GM18861 (cell line): ENCODE measurements at regions not wholly inside any gene's neighbourhood (a gene's known extent, or its start where the extent isn't known, plus 50 kb on each side); places are given as distances from the start of the nearest gene placed in this dataset.

ENCODE experiments used
- ATAC-seq: cut with Tn5 transposase; IDR thresholded peaks from one replicate; pipeline ENCODE4 v1.9.1; 2021; ENCODE audit not compliant: unreplicated experiment

DNA sequence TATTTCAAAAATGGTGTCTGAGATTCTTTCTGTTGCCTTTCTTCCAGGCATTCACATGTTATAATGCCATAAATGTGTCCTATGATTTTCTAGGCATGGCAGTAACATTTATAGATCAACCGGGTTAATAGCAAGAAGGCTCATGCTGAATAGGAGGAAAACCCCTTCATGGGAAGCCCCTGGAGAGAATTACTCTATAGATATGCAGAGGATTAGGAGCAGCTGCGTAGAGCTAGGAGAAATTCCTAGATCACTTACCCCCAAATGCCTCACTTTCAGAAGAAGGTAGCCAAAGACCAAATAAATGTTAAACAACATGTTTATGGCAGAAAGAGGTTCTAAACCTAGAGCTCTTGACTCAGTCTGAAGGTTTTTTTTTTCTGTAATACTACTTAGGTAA is 153.4 kb upstream of the CTNNA2 start:
- ATAC-seq = no peak

DNA sequence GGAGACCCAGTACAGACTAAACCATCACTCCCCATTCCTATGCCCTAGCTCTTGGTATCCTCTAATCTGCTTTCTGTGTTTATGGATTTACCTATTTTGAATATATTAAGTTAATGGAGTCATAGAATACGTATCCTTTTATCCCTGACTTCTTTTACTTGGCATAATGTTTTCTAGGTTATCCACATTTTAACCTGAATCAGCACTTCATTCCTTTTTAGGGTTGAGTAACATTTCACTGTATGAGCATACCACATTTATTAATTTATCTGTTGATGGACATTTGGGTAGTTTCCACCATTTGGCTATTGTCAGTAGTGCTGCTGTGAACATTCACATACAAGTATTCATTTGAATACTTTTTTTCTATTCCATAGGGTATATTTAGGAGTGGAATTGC is 157.3 kb upstream of the CTNNA2 start:
- no peak for ATAC-seq

DNA sequence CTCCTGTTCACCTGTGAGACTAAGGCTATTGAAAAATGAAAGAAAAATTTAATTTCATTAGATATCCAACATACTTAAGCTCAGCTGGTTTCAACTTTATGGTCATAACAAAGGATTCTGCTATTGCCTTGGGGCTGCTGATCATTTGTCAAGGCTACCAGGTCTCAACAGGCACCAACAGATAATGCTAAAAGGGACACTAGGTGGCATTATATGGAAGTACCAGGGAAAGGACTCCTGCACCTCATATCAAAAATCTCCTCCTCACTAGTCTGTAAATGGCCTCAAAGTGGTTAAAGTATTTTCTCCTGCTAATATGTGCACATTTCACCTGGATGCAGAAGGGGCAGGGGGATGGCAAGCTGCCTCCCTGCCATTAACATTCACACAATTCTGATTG is 167.9 kb upstream of the REG3A start:
- no peak for ATAC-seq

DNA sequence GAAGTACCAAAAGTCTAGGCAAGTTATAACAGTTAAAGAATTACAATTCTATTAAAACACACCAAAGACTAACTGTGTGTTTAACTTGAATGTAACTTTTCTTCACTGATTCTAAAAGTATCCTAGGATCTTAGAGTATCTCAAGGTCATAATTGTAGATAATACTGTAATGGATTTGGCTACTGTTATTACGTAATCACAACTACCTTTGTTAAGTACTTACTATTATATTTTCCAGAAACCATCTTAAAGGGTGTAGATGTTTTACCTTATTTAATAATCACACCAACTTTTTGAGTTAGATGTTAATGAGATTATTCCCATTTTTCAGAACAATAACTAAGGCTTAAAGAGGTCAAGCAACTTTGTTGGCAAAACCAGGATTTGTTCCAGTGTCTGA is 161.3 kb upstream of the REG3A start:
- no peak for ATAC-seq

DNA sequence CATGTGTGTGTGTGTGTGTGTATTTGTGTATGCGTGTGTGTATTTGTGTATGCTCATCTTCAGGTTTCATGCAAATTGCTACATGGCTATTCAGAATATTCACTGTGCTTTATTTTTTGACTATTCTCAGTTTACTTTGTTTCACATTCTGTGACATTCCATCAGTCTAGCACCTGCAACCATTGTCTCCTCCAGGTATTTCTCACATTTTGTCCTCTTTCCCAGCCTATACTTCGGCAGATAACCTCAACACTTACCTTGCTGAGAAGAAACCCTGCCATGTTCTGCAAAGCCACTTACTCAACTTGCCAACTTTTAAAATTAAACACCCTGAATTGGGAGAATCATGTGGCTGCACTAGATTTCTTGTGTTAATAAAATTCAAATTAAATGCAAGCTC is 135.4 kb upstream of the REG3A start:
- no peak for ATAC-seq

DNA sequence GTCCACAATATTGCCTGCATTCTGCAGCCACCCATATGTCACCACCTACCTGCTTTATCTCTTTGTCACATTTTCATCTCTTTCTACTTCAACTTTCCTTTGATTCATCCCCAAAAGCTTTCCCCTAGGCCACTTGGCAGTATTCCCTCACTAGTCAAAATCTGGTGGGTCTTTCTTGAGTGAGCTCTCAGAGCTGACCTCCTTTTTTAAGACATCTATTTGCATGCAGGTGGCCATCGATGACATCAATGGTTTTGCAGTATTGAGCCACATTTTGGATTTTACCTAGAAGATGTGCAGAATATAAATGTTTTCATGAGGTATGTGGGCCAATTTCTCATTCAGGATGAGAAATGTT is 133.4 kb upstream of the REG3A start:
- no peak for ATAC-seq

DNA sequence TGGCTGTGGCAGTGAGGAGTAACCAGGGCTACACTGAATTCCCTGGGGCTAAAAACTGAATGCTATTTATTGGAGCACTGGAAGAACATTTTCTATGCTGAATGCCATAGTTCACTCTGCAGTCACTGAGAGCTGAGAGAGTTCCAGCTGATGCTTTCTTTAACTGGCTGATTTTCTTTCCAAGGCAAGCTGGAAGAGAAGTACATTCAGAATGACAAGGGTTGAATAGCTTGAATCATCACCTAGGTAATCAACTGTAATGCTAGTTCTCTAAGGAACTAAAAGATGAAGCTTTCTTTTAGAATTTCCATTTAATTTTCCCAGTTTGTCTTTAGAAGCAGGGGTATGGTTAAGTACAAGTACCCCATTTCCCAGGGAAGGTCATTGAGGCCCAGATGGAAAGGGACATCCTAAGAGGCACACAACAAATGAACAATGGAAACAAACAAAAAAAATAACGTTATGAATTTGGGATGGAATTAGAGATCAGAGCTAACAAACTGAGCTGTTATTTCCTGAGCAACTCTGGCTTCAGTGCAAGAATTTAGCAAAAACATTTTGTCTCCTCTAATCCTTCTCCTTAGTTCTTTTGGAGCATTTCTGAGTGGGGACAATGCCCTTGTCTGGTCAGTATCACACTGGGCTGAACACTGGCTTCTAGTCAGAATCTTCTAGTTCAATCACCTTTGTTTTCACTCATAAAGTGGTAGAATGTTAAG is 132.8 kb upstream of the REG3A start:
- ATAC-seq = no peak

DNA sequence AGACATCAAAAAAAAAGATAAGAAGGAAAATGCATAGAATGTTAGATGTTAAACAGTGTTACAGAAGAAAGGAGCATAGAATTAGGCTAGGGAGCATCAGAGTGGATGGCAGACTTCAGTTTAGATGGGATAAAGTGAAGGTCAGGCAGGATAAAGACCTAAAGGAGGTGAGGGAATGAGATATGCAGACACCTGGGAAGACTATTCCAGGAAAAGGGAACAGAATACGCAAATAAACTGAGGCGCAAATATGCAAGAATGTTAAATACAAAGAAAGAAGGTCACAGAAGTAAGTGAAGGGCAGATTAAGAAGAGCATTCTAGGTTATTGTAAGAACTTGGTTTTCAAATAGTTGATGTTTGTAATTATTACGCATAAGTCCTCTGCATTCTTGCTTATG is 116.3 kb upstream of the REG3A start:
- ATAC-seq = no peak

DNA sequence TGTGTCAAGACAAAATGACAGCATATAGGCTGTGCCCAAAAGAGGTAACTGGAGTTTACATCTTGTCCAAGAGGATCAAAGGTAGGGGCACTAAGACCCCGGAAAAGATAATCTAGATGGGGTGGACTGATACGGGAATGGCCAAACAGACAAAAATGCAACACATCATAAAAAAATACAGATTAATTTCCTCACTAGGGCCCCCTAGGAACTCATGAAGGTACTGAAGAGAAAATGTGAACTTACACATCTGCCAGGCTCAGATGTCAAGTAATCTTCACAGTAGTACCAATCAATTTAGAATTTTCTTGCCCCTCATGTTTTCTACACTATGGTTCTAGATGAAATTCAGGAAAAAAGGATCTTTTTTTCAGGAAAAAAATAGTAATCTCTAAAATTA is 115.6 kb upstream of the REG3A start:
- ATAC-seq = no peak

DNA sequence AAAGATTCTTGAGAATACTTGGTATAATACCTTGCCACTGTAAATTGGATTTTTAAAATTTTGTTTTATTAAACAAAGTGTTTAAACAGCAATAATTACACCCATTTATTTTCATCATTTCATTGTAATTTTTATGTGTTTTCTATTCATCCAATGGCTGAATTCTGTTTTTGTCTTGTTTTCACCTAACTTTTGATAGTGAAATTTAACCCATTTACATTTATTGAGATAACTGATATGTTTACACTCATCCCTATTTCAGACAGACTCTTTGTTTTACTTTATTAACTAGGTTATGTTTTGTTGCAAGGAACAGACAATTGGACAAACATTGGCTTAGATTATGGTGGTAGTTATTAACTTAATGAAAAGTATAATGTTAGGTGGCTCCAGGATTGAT is 113.1 kb upstream of the REG3A start:
- ATAC-seq = no peak

DNA sequence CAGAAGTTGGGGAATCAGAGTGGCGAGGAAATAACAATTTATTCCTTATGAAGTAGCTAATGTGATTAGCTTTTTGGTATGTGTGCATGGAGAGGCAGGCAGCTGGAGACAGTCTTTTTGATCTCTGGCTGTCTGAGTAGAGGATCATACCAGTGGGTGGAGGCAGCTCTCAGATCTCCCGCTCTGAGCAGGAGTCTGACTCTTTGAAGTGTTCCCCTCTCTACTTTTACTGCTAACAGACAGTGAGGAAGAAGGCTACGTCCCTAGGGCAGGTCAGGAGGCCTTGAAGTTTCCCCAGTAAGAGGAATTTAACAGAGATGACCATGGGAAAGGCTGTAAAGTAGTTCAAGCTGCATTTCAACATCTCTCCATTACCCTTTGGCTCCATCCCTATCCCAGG is 111.9 kb upstream of the REG3A start:
- no peak for ATAC-seq

DNA sequence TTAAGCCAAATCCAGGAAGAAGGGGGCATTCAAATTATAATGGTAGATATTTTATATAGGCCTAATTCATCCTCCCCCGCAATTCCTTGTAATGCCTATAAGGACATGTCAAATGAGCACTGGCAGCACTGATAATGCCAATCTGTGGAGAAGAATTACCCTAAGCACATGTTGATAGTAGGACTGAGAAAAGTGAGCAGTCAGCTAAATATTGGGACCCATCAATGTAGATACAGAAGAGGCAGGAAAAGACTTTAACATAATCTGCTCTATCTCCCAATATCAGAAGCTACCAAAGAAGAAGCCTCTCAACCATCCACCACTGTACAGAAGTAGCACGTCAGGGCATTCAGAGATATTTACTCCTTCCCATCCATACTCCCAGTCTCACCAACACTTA is 101.3 kb upstream of the REG3A start:
- no peak for ATAC-seq

DNA sequence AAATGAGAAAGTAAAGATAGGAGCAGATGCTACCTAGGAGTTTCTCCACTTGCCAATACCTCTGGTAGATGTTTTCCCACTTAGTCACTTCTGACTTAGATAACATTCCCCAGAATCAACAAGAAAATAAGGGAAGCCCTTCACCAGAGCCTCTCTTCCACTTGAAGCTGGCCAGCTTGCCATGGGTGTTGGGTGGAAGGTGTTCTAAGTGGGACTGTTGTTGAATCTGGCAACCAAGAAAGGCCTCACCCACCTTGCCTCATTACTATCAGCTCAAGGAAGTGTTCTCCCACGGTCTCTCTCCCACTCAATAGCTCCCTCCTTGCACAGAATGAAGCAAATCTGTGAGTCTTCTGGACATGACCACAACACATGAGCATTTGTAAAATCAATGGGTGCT is 100.4 kb upstream of the REG3A start:
- ATAC-seq = no peak

DNA sequence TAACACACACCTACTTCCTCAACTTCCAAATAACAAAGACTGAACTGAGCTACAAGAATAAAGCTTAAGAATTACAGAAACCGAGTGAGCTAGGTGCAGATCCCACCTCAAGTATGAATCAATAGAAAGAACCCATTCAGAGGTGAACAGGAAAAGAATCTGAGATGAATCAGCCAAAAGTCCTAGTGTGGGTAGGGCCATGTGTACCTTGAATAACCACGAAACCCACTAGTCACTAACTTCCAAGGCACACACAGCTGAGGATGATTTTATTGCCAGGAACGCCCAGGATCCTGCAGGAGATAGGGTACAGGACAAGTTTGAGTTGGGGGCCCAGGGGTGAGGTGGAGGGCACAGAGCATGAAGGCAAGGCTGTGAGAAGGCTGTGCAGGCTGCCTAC is 99.7 kb upstream of the REG3A start:
- ATAC-seq = no peak

DNA sequence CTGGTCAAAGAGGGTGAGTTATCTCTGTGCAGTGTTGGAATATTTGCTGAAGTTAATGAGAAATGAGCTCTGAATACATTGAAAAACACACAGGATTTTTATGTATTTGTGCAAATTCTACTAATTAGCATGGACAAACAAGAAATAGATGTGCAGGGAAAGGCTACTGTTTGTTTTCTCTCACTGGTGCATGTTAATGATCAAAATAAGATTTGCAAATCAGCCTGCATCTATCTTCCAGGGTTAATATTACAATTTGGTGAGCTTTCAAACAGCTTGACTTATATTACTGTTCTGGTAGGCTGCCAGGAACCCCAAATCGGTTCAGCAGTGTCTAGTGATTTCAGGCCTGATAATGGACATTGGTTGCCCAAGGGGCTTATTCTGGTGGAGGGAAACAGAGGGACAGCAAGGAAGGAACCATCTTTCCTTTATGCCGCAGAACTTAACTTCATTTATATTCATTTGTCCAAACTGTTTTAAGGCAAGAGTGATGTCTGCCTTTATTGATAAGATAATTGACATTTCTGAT is 93.8 kb upstream of the REG3A start:
- no peak for ATAC-seq

DNA sequence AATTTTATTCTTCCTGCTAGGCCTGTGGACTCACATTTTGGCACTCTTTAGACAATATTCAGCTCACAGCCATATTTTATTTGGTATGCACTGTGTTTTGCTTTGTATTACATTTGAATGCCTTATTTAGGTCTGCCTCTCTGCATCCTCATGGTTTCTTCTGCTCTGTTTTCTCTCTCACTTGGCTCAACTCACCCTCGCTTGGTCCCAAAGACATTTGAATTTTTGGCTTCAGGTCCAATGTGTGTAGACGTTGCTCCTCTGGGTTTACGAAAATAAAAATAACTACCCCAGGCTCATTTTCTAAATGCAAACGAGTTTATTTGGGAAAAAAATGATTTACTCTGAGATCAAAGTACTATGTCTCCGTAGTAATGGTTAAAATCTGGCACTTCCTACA is 91.1 kb upstream of the REG3A start:
- ATAC-seq = no peak

DNA sequence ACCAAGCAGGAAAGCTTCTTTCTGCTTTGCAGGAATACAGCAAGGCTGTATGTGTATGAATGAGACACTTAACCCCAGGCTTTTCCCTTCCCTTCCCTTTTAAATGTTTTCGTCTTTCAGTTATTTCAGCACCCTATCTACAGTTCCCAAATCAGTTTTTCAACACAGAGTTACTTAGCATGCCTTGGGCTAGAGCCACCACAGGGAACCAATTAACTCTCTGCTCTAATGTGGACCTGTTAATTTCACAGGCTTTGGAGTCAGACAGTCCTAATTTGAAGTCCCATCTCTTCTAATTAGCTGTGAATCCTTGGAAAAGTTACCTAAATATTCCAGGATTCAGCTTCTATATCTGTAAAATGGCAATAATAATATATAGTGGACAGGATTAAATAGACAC is 89.2 kb upstream of the REG3A start:
- no peak for ATAC-seq

DNA sequence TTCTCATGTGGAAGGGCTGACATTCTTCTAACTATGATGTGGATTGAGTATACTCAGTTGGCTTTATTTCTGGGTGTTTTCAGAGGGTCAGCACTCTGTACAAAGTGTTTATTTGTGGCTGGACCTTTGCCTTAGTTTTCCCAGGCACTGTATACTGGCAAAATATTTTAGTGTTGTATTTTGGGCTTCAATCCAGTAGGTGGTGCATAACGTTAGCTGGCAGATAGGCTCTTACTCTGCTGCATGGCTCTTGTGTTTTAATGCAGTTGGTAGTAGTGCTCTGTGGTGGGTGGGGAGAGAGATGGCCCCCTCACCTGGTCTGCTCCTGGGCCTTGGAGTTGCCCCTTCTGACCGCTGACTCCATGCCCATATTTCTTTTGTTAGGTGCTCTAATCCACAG is 75.6 kb upstream of the REG3A start:
- no peak for ATAC-seq

DNA sequence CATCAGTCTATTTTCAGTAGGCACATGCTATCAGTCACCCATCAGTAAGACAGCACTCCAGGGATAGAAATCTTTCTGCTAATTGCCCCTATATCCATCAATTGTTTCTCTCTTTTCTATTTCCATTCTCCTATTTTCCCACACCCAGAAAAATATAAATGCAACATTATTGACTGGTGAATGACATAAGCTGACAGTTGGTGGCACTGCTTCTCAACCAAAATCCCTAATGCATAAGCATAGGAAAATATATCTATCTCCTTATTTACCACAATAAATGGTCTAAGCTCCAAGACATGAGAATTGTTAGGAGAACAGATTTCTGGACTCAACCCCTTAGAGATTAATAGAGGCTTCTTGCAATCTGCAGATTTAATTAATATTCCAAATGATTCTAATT is 64.0 kb upstream of the REG3A start:
- no peak for ATAC-seq

DNA sequence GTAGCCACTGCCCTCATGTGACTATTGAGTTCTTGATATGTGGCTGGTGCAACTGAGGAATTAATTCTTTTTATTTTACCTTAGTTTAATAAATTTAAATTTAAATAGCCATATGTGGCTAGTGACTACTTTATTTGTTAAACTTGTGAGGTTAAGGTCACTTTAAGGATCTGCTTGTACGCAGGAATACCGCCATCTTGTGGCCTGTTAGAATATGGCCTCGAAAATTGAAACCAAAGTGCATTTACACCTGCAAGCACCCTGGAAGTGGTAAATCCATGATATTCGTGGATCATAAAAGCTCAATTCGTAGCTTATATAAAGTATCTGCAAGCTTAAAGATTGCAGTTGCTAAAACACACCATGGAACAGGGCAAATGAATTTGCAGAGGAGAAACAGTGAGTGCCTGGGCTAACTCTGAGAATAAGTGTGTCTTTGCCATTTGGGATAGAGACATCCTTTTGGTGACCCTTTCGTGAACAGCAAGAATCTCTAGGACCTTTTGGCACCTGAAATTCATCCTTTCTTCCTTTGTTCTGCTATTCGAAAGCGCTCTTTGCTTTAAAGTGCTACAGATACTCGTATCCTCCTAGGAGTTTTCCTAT is 59.9 kb upstream of the REG3A start:
- ATAC-seq = peak; percentile 72

DNA sequence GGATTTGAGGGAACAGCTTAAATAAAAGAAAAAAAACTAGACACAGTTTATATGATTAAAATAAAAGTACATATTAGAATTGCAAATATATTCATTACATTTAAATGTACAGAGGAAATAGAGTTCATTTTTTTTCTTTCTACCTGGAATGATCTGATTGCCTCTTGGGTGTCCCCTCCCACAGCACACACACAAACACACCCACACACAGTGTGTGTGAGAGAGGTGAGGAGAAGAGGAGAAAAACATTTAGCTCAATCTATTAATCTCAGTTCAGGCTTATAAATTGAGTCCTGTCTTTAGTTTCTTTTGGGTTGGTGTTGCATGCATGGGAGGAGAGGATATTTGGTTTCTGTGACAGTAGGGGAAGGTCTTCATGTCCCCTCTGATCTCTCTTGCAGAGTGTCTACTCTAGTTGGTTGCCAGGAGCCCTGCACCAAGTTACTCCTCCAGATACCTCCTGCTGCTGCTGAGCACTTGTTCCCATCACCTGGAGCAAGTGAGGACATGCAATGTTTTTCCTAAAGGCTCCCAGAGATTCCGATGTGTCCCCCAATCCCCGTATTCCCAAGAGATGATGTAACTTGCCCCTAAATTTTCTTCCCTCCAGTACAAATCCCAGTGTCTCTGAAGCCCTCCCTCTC is 50.8 kb upstream of the REG3A start:
- no peak for ATAC-seq
